ENCODE measurements at regions not wholly inside any gene's neighbourhood (a gene's known extent, or its start where the extent isn't known, plus 50 kb on each side); places are given as distances from the start of the nearest gene placed in this dataset.

GRCh38 chr4:74675673-74676279 lies 118.5 kb downstream of the BTC start:
- TF ChIP-seq CTCF (IDR thresholded peaks at IDR 0.05) (peak; percentile 43 to 82 (median 72)), POLR2A (IDR thresholded peaks at IDR 0.05) (no peak)
